DOHH2 (cell line): ENCODE measurements at regions not wholly inside any gene's neighbourhood (a gene's known extent, or its start where the extent isn't known, plus 50 kb on each side); places are given as distances from the start of the nearest gene placed in this dataset.

Source experiments
- EZH2phosphoT487 ChIP-seq: fragments of 200-600 bp; sonication (generic); IDR thresholded peaks from 2 replicates; pipeline ENCODE4 v1.6.1; 2017; ENCODE audit warnings: borderline replicate concordance, mild to moderate bottlenecking, antibody characterized with exemption, low read length, moderate library complexity, mixed read lengths
- TF ChIP-seq, protein P1 (sequence below): fragments of 200-600 bp; sonication (generic); IDR thresholded peaks from one replicate; pipeline ENCODE4 v1.5.1; 2014; ENCODE audit warnings: antibody characterized with exemption, mild to moderate bottlenecking, low read depth, low read length; ENCODE audit not compliant: poor library complexity, severe bottlenecking

GRCh38 chr19:29076161-29076560, 136.8 kb downstream of the UQCRFS1 start:
- TF ChIP-seq, protein P1, sequence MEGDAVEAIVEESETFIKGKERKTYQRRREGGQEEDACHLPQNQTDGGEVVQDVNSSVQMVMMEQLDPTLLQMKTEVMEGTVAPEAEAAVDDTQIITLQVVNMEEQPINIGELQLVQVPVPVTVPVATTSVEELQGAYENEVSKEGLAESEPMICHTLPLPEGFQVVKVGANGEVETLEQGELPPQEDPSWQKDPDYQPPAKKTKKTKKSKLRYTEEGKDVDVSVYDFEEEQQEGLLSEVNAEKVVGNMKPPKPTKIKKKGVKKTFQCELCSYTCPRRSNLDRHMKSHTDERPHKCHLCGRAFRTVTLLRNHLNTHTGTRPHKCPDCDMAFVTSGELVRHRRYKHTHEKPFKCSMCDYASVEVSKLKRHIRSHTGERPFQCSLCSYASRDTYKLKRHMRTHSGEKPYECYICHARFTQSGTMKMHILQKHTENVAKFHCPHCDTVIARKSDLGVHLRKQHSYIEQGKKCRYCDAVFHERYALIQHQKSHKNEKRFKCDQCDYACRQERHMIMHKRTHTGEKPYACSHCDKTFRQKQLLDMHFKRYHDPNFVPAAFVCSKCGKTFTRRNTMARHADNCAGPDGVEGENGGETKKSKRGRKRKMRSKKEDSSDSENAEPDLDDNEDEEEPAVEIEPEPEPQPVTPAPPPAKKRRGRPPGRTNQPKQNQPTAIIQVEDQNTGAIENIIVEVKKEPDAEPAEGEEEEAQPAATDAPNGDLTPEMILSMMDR, result no peak
- TF ChIP-seq EZH2phosphoT487, result no peak
